ENCODE measurements at regions not wholly inside any gene's neighbourhood (a gene's known extent, or its start where the extent isn't known, plus 50 kb on each side); places are given as distances from the start of the nearest gene placed in this dataset.

GRCh38 chr2:194352505-194352904 is 1304.5 kb upstream of the SLC39A10 start:
- TF ChIP-seq POLR2A (IDR thresholded peaks at IDR 0.05) (no peak), CTCF (IDR thresholded peaks at IDR 0.05) (no peak)
- H3K4me3 ChIP-seq (replicated peaks in 1 of 3): no peak overlapping the region
- H3K27ac ChIP-seq: no peak overlapping the region
- intact Hi-C loops (cut with DNase I): no loop called here
- 81 to 84% methylated on average over 1 of the region's 1 CpG for WGBS, 2 donors
- no peaks in the 10 kb centered on the region for H3K36me3 ChIP-seq
- H3K27me3 ChIP-seq: no peaks in the 10 kb centered on the region
- DNase-seq: no peak
- H3K4me1 ChIP-seq: no peaks in the 10 kb centered on the region
- H3K9me3 ChIP-seq: no peaks in the 10 kb centered on the region

- TF ChIP-seq CTCF (IDR thresholded peaks at IDR 0.05) (no peak), POLR2A (IDR thresholded peaks at IDR 0.05) (no peak)
- Histone ChIP-seq H3K4me3 (replicated peaks in 1 of 3) (no peak overlapping the region), H3K36me3 (no peaks in the 10 kb centered on the region), H3K4me1 (no peaks in the 10 kb centered on the region), H3K27me3 (no peaks in the 10 kb centered on the region), H3K27ac (no peak overlapping the region), H3K9me3 (no peaks in the 10 kb centered on the region)
- WGBS, 2 donors: 38 to 51% methylated on average over 1 of the region's 1 CpG
- DNase-seq: no peak
- intact Hi-C loops (cut with DNase I): no loop called here
Observed at GRCh38 chr2:194346193-194346592, 1310.8 kb upstream of the SLC39A10 start.

- H3K9me3 ChIP-seq: no peaks in the 10 kb centered on the region
- H3K4me3 ChIP-seq (replicated peaks in 1 of 3): no peak overlapping the region
- H3K4me1 ChIP-seq: no peaks in the 10 kb centered on the region
- no peak for DNase-seq
- no peaks in the 10 kb centered on the region for H3K27me3 ChIP-seq
- H3K36me3 ChIP-seq: no peaks in the 10 kb centered on the region
- WGBS, 2 donors: 88 to 90% methylated on average over 2 of the region's 2 CpGs
- no peak overlapping the region for H3K27ac ChIP-seq
- intact Hi-C loops (cut with DNase I): no loop called here
- TF ChIP-seq POLR2A (IDR thresholded peaks at IDR 0.05) (no peak), CTCF (IDR thresholded peaks at IDR 0.05) (no peak)
Observed at GRCh38 chr2:194345347-194345746, 1311.7 kb upstream of the SLC39A10 start.

- no peaks in the 10 kb centered on the region for H3K27me3 ChIP-seq
- H3K36me3 ChIP-seq: no peaks in the 10 kb centered on the region
- WGBS, 2 donors: 87 to 91% methylated on average over 3 of the region's 3 CpGs
- H3K4me1 ChIP-seq: no peaks in the 10 kb centered on the region
- H3K9me3 ChIP-seq: no peaks in the 10 kb centered on the region
- intact Hi-C loops (cut with DNase I): no loop called here
- H3K27ac ChIP-seq: no peak overlapping the region
- no peak for TF ChIP-seq POLR2A (IDR thresholded peaks at IDR 0.05)
- DNase-seq: no peak
- H3K4me3 ChIP-seq (replicated peaks in 1 of 3): no peak overlapping the region
Observed at GRCh38 chr2:194343167-194343566, 1313.9 kb upstream of the SLC39A10 start.

- no peaks in the 10 kb centered on the region for H3K4me1 ChIP-seq
- intact Hi-C loops (cut with DNase I): no loop called here
- TF ChIP-seq CTCF (IDR thresholded peaks at IDR 0.05): no peak
- no peak overlapping the region for H3K27ac ChIP-seq
- no peak overlapping the region for H3K4me3 ChIP-seq (replicated peaks in 1 of 3)
- H3K9me3 ChIP-seq: no peaks in the 10 kb centered on the region
- no peak for DNase-seq
- WGBS, 2 donors: 70 to 73% methylated on average over 9 of the region's 9 CpGs
- no peaks in the 10 kb centered on the region for H3K36me3 ChIP-seq
- no peaks in the 10 kb centered on the region for H3K27me3 ChIP-seq
Observed at GRCh38 chr2:194332799-194333490, 1324.1 kb upstream of the SLC39A10 start.
